GM18508 (cell line): ENCODE measurements at regions not wholly inside any gene's neighbourhood (a gene's known extent, or its start where the extent isn't known, plus 50 kb on each side); places are given as distances from the start of the nearest gene placed in this dataset.
A peak's percentile ranks its signal among the peaks of the same experiment; 100 is the strongest.

Experiments
- ATAC-seq: cut with Tn5 transposase; IDR thresholded peaks from one replicate; pipeline ENCODE4 v1.9.1; 2021; ENCODE audit warnings: moderate number of reproducible peaks; ENCODE audit not compliant: insufficient read depth, unreplicated experiment

DNA sequence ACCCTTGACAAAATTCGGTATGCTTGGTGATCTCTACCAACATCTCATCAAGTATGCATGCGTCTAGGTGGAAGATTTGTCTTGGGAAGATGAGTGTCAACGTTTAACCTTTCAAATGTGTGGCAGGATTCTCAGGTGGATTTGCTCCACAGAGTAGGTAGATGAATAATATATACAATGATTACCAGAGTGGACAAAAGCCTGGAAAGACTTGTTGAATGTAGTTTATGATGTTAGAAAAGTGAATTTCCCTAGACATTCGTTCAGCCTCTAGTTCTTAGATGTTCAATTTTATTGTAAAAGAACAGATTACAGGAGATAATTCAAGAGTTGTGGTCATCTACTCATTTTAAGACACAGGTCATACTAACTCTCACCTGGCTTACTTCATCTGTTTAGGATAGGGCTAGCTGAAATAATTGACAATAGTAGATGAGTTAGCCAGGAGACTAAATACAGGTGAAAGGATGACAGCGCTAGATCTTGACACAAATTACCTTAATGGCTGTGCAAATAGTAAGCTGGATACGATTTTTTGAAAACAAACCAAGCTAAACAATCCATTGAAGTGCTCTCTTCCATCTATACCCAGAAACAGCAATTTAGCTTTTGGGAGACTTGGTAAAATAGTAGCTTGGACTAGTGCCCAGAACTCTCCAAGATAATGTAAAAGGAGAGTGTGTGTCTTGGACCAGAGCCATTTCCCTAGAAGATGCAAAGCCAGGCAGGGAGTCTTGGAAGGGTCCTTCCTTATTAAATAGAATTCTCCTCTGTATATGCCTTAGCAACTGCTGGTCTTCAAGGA is 168.0 kb downstream of the DACT1 start:
- no peak for ATAC-seq

DNA sequence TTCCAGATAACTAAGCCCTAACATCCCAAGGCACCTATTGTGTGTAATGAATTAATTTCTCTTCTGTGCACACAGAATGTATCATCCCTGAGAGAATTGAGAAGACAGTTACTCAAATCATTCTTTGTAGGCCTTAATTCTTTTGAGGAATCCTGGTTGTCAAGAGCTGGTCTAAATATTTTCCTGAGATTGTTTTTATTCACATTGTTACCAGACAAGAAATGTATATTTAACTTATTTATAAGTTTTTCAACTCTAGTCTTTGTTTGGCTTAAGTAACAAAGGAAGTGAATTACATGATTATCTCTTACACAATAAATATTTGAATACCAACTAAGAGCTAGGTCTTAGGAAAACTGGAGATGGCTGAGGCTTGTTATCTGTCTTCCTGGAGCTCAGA is 169.4 kb downstream of the DACT1 start:
- ATAC-seq = no peak

DNA sequence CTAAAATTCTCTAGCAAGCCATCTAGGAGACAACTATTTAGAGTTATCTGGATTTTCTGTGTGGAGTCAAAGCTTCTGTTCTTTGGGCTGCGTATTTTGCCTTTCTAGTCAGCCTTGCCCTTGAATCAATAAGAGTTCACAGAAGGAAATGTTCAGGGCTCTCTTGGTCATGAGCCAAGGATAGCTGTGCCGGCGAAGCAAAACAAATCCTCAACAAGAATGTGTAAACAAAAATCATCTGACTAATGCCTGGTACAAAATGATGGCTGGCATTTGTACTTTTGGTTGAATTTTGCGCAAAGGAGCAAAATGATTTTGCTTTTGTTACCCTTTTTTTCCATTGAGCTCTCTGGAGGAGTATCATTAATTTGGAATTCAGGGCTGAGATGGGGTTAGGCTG is 171.1 kb downstream of the DACT1 start:
- no peak for ATAC-seq

DNA sequence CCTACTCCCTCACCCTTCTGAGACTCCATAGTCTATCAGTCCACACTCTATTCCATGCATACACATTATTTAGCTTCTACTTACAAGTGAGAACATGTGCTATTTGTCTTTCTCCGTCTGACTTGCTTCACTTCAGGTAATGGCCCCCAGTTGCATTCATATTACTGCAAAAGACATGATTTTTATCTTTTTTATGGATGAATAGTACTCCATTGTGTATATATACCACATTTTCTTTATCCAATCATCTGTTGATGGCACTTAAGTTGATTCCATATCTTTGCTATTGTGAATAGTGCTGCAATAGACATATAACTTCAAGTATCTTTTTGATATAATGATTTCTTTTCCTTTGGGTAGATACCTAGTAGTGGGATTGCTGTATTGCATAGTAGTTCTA is 171.8 kb downstream of the DACT1 start:
- no peak for ATAC-seq

DNA sequence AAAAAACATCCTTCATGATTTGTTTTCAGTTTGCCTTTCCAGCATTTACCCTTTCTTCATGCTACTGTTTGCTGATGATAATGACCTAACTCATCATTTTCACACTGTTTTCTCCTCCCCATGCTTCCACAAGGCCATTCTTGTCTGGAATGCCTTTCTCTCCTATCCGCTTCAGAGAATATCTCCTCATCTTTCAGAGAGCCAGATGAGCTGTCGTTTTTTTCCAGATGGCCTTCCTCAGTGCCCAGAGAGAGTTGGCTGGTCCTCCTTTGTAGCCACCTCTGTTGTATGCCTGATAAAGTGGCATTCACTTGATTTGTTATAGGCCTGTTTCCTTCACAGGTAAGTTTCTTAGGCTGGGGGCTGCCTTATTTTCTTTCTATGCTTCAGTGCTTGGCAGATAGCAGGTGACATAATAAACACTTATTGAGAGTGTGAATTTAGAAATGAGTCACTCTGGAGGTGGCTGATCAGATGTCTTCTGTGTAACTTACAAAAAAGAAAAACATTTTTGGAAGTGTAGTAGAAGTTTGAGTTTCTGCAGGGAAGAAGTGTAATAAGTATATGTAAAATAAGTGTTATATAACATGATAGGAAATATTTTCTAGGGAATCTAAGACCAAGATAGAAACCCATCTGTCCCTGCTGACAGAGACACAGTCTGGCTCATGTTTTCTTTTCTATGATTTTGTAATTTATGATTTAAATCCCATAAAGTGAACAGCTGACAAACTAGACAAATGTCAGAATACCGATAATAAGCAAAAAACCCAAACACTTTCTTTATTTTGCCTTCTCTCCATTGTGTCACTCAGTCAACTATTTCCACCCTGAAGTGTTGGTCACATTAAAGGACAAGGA is 174.5 kb downstream of the DACT1 start:
- peak; percentile 81 for ATAC-seq

DNA sequence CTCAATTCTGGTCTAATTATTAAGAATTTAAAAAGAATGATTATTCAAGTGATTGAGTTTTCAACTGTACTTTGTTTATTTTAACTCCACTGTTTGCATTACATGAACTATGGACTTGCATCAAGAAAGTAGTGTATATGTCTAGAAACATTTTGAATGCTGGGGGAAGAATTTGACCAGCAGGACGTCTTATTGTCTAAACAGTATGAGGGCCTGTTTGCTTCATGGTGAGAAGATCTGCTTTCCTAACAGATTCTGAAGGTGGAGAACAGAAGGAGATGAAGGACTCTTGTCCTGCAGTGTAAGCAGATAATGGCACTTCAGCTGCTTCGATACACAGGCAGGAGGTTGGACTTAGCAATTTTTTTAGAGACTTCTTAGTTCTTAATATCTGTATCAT is 176.0 kb downstream of the DACT1 start:
- ATAC-seq = no peak

DNA sequence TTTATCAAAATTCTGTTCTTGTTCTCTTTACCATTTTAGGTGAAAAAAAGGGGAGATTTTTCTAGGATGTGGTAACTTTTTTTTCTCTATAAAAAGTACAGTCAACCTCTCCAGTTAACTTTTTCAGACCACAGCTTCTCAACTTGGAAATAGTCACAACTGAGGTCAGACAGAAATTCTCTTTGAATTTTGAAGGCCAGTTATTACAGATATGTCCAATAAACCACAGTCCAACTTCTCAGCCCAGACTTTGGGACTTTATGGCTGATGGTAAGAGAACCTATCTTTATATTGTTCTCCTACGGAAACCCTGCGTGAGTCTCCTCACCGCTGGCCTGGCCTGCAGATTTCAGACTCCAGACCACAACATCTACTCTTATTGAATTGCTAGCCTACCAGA is 176.7 kb downstream of the DACT1 start:
- ATAC-seq = no peak

DNA sequence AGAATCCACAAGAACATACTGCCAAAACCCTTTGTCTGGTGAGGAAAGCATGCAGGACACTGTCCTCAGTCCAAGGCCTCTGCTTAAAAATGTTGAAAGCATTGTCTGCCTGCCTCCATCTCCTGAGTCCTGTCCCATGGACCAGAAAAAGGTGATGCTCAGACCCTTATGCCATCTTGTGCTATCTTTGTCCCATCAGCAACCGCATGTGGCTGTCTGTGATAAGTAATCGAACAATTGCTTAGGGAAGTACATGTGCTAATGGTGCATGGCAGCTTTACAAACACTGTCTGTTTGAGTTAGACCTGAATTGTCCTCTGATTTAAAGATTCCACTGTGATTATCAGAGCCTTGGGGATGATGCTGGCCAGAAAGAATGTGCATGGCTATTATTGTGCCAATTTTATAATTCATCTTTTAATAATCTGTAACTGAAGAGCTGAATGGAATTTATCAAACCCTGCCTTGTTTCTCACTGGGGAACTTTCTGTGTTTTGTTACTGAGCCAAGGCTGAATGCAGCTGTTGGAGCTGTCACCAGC is 177.5 kb downstream of the DACT1 start:
- ATAC-seq = no peak

DNA sequence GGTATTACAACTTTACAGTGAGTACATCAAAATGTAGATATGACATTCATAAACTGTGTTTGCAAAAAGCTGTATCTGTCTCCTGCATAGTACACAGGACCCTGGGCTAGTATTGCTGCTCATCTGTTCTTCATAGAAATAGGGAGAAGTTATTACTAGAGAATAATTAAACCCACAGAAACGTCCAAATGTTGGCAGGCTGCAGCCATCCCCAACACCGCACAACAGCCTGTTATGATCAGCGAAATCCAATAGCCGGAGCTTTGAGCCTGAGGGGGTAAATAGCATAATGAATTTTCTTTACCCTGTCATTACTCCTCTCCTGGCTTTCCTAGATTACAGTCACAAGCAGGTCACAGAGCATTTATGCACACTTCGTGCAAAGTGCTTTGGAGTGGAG is 178.0 kb downstream of the DACT1 start:
- ATAC-seq = no peak

DNA sequence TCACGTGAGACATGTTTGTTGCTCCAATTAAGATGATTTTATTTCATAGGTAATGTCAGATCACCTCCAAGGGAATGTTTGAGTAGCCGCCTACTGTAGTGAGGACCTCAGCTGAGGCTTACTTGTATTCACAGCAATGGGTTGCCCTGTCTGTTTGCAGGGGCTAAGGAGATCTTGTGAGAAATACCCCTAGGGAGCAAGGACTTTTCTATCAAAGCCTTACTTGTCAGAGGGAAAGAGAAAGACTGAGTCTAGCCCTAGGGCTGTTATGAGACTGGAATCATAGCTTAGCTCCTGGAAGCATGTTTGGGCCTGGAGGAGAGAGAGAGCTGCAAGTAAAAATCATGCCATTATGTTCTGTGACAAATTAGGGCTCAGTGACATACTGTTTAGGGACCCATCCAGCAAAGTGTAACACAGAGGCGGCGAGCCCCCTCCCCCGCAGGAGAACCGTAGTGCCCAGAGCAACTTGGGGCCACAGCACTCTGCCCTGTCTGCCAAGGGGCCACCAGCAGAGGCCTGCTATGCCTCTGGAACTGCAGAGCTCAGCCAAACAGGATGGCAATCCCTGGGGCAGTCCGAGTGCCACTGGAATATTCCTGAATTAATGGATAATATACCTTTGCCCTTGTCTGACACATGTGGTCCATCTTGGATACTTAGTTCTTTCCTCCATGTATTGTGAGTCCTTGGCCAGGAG is 178.8 kb downstream of the DACT1 start:
- ATAC-seq = no peak

DNA sequence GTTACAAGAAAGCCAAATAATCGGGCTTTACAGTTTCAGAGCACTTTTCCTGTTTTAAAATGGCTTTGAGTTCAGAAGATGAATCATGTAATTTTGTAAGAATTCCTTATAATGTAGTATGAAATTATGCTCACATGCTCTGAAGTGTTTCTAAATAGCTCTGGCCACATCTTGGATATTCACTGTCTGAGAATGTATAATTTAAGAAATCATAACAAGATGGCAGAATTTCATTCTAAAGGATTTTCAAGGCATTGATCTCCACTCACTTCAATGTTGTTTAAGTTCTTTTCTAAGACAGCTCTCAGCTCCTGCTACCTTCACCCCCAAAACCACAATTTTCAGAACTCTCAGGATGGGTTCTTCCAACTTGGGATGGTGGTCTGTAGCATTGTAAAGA is 180.1 kb downstream of the DACT1 start:
- no peak for ATAC-seq

DNA sequence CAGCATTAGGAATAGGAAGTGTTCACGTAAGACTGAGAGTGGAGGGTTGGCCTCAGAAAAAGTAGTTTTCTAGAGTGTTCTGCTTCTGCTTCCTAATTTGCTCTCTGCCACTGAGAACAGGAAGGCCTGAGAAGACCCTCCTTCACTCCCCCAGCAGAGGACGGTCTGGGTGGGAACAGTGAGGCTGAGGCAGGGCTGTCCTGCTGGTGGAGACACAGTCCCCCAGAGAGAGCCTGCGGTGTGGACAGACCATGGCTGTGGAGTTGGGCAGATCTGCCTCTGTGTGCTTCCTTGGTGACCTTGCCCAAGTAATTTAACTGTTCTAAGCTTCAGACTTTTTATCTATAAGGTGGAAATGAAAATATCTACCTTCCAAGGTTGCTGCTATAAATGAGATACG is 182.3 kb downstream of the DACT1 start:
- ATAC-seq = no peak

DNA sequence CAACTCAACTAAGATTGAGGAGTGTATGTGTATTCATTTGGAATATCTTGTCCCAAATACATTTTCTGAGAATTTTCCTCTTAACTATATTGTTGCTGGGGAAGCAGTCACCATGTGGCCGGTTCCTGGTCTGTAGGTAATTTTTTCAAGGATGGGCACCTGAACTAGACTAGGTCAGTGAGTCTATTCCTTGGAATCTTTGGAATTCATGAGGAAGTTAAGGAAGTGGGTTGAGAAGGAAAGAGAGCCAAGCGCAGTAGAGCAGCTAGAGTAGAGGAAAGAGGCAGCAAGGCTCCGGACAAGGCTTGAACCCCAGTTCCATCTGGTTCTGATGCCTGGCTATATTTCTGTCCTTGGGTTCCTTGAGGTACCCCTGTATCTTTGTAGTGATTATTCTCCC is 183.7 kb downstream of the DACT1 start:
- no peak for ATAC-seq

DNA sequence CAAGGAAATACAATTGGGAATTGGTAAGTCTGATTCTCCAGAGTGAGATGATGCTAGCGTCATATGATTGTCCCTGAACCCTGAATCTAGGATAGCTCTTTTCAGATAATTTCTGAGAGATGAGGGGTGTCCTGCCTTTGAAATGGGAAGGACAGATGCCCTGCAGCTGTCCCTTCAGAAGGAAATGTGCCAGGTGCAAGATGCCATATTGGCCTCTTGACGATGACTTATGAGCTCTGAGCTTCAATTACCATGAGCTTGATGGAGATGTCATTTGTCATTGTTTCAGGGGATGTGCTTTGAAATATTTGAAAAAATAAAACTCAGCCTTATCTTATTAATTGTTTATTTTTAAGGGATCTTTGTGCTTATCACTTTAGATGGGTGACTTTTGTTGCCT is 185.1 kb downstream of the DACT1 start:
- no peak for ATAC-seq

DNA sequence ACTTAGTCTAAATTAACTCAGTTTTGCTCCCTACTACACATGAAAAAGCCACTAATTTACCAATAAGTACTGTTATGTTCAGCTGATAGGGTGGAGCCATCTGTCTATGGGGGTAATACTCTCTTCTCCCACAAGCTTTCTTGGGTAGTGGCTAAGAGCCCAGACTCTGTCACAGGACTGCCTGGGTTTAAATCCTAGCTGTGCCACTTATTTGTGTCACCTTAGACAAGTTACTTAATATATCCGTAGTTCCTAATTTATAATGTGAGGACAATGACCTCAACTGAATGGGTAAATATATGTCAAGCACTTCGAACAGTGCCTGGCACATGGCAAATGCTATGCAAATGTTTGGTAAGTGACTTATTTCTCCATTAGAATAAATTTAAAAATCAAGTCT is 185.6 kb downstream of the DACT1 start:
- ATAC-seq = no peak

DNA sequence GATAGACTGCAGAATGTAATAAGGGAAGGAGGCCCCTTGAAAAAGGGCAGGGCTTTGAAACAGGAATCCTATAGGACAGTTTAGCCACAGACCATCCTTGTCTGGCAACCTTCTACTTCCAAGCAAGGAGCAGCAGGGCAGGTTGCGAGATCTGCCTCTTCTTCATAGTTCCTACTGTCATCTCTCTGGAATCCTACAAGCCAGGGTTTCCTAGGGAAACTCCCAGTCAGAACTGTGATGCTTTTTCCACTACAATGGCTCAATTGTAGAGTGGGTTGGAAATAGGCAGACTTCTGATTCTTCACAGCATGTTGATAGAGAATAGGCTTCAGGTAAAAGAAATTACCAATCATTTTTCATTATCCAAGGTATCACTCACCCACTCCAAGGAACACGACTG is 186.3 kb downstream of the DACT1 start:
- ATAC-seq = no peak

DNA sequence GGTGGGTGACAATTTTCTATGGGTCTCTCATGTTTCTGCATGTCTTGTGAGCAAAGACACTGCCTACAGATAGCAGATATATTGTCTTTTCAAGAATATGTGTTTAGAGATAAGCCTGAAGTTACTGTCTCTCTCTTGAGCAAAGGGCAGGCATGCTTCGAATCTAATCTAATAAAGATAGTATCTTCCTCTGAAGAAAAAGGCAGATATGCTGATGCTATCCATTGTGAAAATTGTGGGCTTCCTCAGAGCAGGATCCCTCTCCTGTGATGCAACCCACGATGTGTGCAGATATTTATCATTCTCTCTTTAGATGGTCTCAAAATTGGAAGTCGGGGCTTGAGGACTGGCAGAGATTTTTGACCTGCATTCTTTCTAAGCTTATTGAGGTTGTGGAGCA is 187.0 kb downstream of the DACT1 start:
- no peak for ATAC-seq

DNA sequence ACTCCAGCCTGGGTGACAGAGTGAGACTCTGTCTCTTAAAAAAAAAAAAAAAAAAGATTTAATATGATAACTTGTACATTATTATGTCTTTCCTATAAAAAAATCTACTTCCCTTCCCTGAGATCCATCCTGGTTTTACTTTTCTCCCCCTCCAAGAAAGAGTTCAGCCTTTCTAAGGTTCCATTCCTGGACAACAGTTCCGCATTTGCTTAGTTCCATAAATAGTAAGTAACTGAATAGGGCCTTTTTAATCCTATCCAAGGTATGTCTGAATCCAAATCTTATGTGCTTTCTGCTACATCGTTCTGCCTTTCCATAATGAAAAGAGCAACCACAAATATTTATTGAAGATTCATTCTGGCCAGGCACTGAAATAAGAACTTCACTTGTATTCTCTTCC is 187.8 kb downstream of the DACT1 start:
- ATAC-seq = no peak

DNA sequence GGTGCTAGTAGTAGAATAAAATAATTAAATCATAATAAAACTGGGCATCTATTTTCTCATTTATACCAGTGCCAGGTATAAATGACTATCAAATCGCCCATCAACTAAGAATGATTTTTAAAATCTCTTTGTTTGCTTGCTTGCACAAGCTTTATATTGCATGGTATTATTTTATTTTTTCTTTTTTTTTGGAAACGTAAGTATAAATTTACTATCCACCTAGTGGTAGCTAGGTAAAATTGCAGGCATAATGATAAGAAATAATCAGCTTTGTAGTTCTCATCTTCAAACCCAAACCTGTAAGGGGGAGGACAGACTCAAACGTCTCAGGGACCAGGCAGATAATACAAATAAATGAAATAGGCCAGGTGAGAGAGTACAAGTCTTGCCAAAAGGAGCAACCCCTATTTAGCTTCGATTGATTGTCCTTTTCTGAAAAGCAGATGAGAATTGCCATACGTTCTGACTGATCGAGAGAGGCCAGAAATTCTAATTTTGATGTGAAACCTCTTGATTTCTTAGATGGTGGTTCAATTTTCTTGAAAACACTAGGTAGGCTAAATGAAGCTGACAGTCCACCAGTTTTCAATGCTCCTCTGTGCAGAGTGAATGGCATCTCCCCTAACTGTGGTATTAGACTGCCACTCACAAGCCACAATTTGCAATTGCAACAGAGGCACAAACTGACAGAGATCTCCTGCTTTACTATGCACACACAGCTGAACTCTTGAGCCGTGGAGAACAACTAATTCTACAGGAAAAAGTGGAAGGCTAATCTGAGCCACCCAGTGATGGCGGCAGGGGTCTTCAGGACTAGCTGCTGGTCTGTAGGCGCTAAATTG is 189.3 kb downstream of the DACT1 start:
- ATAC-seq = no peak

DNA sequence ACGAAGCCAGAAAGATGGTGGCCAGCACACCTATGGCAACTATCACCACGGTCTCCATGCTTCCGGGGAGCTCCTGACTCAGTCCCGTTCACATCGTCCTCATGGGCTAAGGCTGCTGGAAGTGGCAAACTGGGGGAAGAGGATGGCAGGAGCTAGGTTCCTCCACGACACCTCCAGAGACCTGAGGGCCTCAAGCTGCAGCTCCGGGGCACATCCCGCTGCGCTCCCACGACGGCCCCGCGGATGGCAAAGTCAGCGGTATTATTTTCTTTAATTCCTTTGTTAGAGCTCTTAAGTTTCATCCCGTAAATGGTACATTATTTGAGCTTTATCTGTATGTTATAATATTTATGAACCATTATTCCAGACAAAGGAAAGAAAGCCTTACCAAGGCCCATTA is 190.5 kb downstream of the DACT1 start:
- no peak for ATAC-seq
